GM12892 (cell line): ENCODE measurements at regions not wholly inside any gene's neighbourhood (a gene's known extent, or its start where the extent isn't known, plus 50 kb on each side); places are given as distances from the start of the nearest gene placed in this dataset.

ENCODE experiments used
- POLR2A ChIP-seq: IDR thresholded peaks from 2 replicates; pipeline ENCODE4 v1.6.1; 2011; ENCODE audit warnings: low read depth, low read length, control low read depth
- POLR2AphosphoS5 ChIP-seq: IDR thresholded peaks from 2 replicates; pipeline ENCODE4 v1.6.1; 2011; ENCODE audit warnings: low read depth, low read length, control low read depth

- TF ChIP-seq POLR2A (no peak), POLR2AphosphoS5 (no peak)
Observed at GRCh38 chr1:58895559-58896145, 111.8 kb upstream of the JUN start.
